HUES48 (cell line): ENCODE measurements at regions not wholly inside any gene's neighbourhood (a gene's known extent, or its start where the extent isn't known, plus 50 kb on each side); places are given as distances from the start of the nearest gene placed in this dataset.
"Not testable (repeated sequence)": the region's sequence is repeated elsewhere in the genome, so short reads cannot be mapped to it uniquely, and the experiment has no call there.

Experiments used
- H3K27ac ChIP-seq: one replicate; pipeline ENCODE4 v1.7.0; 2013; ENCODE audit warnings: low read depth, low read length, inconsistent platforms
- H3K27me3 ChIP-seq: 2 replicates; pipeline ENCODE4 v1.6.1; 2013; ENCODE audit warnings: mild to moderate bottlenecking, low read length; ENCODE audit not compliant: control insufficient read depth, insufficient read depth
- H3K36me3 ChIP-seq: 2 replicates; pipeline ENCODE4 v1.6.1; 2013; ENCODE audit warnings: low read length; ENCODE audit not compliant: control insufficient read depth, insufficient read depth
- H3K4me1 ChIP-seq: 2 replicates; pipeline ENCODE4 v1.6.1; 2013; ENCODE audit warnings: mild to moderate bottlenecking, low read length; ENCODE audit not compliant: control insufficient read depth, insufficient read depth
- H3K4me3 ChIP-seq: 2 replicates; pipeline ENCODE4 v1.5.1; 2013; ENCODE audit warnings: mild to moderate bottlenecking, low read depth, low read length
- H3K9ac ChIP-seq: 2 replicates; pipeline ENCODE4 v1.6.1; 2013; ENCODE audit warnings: mild to moderate bottlenecking, low read depth, low read length, moderate library complexity
- H3K9me3 ChIP-seq: 2 replicates; pipeline ENCODE4 v1.6.1; 2013; ENCODE audit warnings: low read length; ENCODE audit not compliant: control insufficient read depth, insufficient read depth

DNA sequence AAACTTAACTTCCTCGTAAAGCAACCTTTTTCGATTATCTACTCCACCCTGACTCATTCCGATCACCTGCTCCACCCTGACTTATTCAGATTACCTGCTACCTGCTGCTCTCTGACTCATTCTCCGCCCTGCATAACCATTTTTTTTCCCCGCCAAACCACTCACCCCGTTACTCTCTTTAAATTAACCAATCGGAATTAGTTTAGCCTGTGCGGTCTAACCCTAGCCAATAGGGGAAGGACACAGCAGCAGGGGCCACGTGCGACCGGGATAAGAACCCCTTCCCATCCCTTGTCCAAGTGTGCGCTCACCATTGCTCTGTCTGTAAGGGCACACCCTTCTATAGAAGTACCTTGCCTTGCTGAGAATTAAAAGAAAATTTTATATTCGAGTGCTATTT lies 75.5 kb upstream of the UBASH3B start:
- H3K4me1 ChIP-seq, H3K27ac ChIP-seq, H3K9ac ChIP-seq, H3K36me3 ChIP-seq, H3K27me3 ChIP-seq, H3K9me3 ChIP-seq: not testable (repeated sequence)
- H3K4me3 ChIP-seq: peak overlapping the region; percentile 51

DNA sequence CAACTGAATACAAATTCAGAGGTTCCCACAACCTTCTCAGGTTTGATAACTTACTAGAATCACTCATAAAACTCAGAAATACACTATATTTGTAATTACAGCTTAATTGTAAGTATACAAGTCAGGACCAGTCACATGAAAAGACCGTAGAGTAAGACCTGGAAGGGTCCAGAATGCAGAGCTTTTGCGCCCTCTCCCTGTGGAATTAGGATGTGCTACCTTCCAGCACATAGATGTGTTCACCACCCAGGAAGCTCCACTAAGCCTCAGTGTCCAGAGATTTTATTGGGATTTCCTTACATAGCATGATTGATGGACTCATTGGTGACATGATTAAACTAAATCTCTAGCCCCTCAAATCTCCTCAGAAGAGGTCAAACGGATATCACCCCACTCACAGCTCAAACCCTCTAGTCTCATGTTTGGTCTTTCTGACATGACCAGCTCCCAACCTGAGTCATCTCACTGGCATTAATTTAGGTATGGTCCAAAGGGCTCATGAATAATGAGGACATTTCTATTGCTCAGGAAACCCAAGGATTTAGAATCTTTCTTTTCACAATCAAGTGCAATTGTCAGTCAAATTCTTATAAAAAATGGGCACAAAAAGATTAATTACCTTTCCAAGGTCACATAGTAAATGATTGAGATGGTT lies 77.2 kb upstream of the UBASH3B start:
- no peak overlapping the region for H3K27ac ChIP-seq
- no peak overlapping the region for H3K9ac ChIP-seq
- no peaks in the 10 kb centered on the region; the same call in 1 of the 2 replicates for H3K36me3 ChIP-seq
- H3K4me3 ChIP-seq: no peak overlapping the region
- no peaks in the 10 kb centered on the region for H3K4me1 ChIP-seq
- peaks cover 8% of the 10 kb centered on the region; the same call in 1 of the 2 replicates for H3K9me3 ChIP-seq
- no peaks in the 10 kb centered on the region for H3K27me3 ChIP-seq

DNA sequence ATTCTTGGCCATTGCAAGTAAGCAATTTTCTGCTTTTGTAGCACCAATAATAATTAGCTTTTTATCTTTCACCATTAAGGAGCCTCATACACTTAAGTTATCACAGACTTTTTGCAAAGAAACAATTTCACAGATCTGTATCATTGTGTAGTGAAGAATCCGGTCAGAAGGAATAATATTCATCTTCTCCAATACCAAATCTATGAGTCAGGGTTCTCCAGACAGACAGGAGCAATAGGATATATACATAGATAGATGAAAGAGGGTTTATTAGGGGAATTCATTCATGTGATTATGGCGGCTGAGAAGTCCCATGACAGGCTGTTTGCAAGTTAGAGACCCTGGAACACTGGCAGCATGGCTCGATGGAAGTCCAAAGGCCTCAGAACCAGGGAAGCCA lies 82.9 kb upstream of the UBASH3B start:
- H3K9me3 ChIP-seq: no peaks in the 10 kb centered on the region
- no peaks in the 10 kb centered on the region for H3K4me1 ChIP-seq
- no peak overlapping the region for H3K9ac ChIP-seq
- no peak overlapping the region for H3K4me3 ChIP-seq
- no peak overlapping the region for H3K27ac ChIP-seq
- H3K27me3 ChIP-seq: no peaks in the 10 kb centered on the region
- H3K36me3 ChIP-seq: no peaks in the 10 kb centered on the region

DNA sequence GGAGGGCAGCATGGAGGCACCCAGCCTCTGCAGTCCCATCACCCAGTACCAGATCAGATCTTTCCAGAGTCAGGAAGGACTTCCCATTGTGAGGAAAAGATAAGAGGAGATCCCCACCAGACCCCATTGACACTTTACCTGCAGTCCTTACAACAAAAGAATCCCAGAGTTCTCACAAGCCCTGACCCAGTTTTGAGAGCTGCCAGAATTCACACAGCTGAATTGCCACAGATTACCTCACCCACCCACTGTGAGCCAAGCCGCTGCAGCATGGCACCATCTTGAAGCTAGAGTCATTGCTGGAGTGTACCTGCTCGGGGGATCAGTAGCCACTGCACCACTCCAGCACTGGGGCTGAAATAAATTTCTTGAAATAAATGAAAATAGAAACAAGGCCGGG lies 91.8 kb upstream of the UBASH3B start:
- no peak overlapping the region for H3K27ac ChIP-seq
- no peaks in the 10 kb centered on the region for H3K4me1 ChIP-seq
- H3K4me3 ChIP-seq: no peak overlapping the region
- no peak overlapping the region for H3K9ac ChIP-seq
- H3K36me3 ChIP-seq: no peaks in the 10 kb centered on the region
- no peaks in the 10 kb centered on the region for H3K27me3 ChIP-seq
- no peaks in the 10 kb centered on the region for H3K9me3 ChIP-seq

DNA sequence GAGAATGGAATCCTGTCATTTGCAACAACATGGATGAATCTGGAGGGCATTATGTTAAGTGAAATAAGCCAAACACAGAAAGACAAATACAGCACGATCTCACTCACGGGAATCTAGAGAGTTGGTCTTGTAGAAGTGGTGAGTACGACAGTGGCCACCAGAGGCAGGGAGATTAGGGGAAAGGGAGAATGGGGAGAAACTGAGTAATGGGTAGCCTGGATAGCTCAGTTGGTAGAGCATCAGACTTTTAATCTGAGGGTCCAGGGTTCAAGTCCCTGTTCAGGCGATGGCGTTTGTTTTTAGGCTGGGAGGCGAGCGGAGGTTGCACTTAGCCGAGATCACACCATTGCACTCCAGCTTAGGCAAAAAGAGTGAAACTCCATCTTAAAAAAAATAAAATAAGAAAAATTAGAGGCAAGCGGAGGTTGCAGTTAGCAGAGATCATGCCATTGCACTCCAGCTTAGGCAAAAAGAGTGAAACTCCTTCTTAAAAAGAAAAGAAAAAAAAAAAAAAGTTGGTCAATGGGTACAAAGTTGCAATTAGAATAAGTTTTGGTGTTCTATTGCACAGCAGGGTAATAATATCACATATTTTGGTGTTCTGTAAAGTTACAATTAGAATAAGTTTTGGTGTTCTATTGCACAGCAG lies 95.7 kb upstream of the UBASH3B start:
- H3K36me3 ChIP-seq: no peaks in the 10 kb centered on the region
- H3K27me3 ChIP-seq: no peaks in the 10 kb centered on the region
- peak overlapping the region; percentile 70 for H3K4me3 ChIP-seq
- no peak overlapping the region for H3K27ac ChIP-seq
- no peak overlapping the region for H3K9ac ChIP-seq
- H3K9me3 ChIP-seq: no peaks in the 10 kb centered on the region
- H3K4me1 ChIP-seq: no peaks in the 10 kb centered on the region

DNA sequence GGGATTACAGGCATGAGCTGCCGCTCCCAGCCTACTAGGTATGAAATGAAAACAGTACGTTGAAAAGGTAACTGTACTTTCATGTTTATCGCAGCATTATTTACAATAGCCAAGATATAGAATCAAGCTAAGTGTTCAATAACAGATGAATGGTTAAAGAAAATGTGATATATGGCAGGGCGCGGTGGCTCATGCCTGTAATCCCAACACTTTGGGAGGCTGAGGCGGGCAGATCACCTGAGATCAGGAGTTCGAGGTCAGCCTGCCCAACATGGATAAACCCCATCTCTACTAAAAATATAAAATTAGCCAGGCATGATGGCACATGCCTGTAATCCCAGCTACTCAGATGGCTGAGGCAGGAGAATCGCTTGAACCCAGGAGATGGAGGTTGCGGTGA lies 96.3 kb upstream of the UBASH3B start:
- not testable (repeated sequence) for H3K9ac ChIP-seq, H3K36me3 ChIP-seq, H3K9me3 ChIP-seq, H3K4me1 ChIP-seq, H3K27ac ChIP-seq, H3K27me3 ChIP-seq
- H3K4me3 ChIP-seq: peak overlapping the region; percentile 70

DNA sequence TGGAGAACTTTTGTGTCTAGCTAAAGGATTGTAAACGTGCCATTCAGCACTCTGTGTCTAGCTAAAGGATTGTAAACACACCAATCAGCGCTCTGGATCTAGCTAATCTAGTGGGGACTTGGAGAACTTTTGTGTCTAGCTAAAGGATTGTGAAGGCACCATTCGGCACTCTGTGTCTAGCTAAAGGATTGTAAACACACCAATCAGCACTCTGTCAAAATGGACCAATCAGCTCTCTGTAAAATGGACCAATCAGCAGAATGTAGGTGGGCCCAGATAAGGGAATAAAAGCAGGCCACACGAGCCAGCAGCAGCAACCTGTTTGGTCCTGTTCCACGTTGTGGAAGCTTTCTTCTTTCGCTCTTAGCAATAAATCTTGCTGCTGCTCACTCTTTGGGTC lies 98.4 kb upstream of the UBASH3B start:
- H3K4me3 ChIP-seq, H3K27me3 ChIP-seq, H3K27ac ChIP-seq, H3K9me3 ChIP-seq, H3K9ac ChIP-seq, H3K36me3 ChIP-seq, H3K4me1 ChIP-seq: not testable (repeated sequence)

DNA sequence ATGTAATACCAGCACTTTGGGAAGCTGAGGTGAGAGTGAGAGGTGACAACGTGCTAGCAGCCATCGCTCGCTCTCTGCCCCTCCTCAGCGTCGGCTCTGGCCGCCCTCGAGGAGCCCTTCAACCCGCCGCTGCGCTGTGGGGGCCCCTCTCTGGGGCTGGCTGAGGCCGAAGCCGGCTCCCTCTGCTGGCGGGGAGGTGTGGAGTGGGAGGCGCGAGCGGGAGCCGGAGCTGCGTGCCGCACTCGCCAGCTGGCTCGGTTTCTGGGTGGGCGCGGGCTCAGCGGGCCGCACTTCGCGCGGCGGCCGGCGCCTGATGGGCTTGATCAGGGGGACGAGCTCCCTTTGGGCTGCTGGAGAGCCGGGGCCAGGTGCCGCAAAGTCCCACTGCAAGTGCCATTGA lies 98.9 kb upstream of the UBASH3B start:
- H3K9me3 ChIP-seq: no peaks in the 10 kb centered on the region
- H3K4me3 ChIP-seq: no peak overlapping the region
- no peaks in the 10 kb centered on the region for H3K27me3 ChIP-seq
- H3K27ac ChIP-seq: no peak overlapping the region
- H3K4me1 ChIP-seq: no peaks in the 10 kb centered on the region
- no peaks in the 10 kb centered on the region for H3K36me3 ChIP-seq
- H3K9ac ChIP-seq: no peak overlapping the region

DNA sequence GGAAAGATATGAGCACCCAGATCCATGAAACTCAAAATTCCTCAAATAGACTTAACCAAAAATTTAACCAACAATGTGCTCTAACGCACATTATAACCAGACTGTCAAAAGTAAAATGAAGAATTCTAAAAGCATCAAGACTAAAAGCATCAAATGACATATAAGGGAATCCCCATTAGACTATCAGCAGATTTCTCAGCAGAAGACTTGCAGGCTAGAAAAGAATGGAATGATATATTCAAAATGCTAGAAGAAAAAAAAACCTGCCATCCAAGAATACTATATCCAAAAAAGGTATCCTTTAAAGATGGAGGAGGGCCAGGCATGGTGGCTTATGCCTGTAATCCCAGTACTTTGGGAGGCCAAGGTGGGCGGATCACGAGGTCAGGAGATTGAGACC lies 117.5 kb upstream of the UBASH3B start:
- H3K4me1 ChIP-seq: no peaks in the 10 kb centered on the region
- H3K4me3 ChIP-seq: no peak overlapping the region
- peaks cover 28% of the 10 kb centered on the region for H3K9me3 ChIP-seq
- H3K36me3 ChIP-seq: no peaks in the 10 kb centered on the region
- H3K27ac ChIP-seq: no peak overlapping the region
- no peak overlapping the region for H3K9ac ChIP-seq
- no peaks in the 10 kb centered on the region for H3K27me3 ChIP-seq

DNA sequence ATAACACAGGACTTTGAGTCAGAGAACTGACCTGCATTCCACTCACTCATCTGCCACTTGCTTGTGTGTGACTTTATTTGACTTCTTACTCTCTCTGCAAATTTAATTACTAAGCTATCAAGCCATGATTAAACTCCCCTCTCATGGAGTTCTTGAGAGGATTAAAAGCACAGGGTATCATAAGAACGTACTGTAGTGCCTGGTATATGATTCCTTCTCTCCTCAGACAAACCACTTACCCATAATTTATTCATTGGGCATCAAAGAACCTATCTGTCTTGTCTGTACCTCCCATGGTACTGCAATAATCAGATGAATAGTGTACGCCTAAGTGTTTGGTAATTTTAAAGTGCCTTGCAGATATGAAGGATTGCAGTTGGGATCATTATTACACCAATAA lies 130.6 kb upstream of the UBASH3B start:
- H3K27ac ChIP-seq: peak overlapping the region; percentile 52
- H3K4me1 ChIP-seq: peaks cover 34% of the 10 kb centered on the region
- no peaks in the 10 kb centered on the region for H3K9me3 ChIP-seq
- H3K27me3 ChIP-seq: no peaks in the 10 kb centered on the region
- no peaks in the 10 kb centered on the region for H3K36me3 ChIP-seq
- peak overlapping the region; percentile 2; the same call in 1 of the 2 replicates for H3K4me3 ChIP-seq
- peak overlapping the region; percentile 30; the same call in 1 of the 2 replicates for H3K9ac ChIP-seq

DNA sequence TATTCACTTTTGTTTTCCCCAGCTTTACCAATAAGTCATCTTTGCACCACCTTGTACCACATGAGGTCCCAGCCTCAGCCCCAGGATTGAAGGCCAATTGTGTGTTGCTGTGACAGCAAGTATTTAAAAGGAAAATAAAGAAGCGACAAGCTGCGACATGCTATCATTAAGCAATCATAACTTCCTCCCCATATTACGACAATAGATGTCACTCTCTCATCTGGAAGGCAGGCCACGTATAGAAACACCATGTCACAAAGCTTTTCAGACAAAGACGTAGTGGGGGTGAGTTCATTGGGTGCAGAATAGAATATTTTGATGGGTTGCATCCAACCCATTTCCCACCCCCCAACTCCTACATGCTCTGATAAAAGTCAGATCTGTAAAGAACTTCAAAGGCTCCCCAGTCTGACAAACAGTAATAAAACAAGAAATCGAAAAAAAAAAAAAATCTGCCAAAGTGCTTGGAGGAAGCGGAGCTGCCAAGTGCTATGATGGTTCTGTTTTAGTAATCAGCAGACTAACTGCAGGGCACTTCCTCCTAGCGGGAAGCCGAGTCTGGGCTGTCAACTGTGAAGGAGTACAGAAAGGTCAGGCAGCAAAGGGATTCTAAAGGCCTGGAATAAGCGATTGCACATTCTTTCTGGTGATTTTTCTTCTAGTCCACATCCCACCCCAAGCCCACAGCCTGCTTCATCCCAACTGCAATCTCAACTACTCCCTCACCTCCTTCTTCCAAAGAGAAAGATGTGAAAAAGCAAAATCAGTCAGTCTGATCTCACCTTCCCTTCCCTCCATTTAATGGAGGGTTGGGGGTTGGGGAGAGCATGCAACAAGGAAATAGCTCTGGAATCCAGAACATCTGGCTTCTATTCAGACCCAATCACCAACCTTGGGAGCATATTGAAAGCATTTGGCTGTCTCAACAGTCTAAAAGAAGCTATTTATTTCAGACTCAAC lies 131.4 kb upstream of the UBASH3B start:
- Histone ChIP-seq H3K9ac (peak overlapping the region; percentile 55; the same call in 1 of the 2 replicates), H3K36me3 (no peaks in the 10 kb centered on the region), H3K4me3 (peak overlapping the region; percentile 2; the same call in 1 of the 2 replicates)

More for the DNA sequence above, 131.4 kb upstream of the UBASH3B start:
- H3K4me1 ChIP-seq: peaks cover 34% of the 10 kb centered on the region
- H3K27me3 ChIP-seq: no peaks in the 10 kb centered on the region
- no peaks in the 10 kb centered on the region for H3K9me3 ChIP-seq
- peak overlapping the region; percentile 52 for H3K27ac ChIP-seq
